H9 (cell line): ENCODE measurements at regions not wholly inside any gene's neighbourhood (a gene's known extent, or its start where the extent isn't known, plus 50 kb on each side); places are given as distances from the start of the nearest gene placed in this dataset.

Experiments used
- DNase-seq: peaks from one replicate; pipeline ENCODE4 v3.0.0-alpha.2; 2017
- H2AFZ ChIP-seq: one replicate; pipeline ENCODE4 v1.6.1; 2013; ENCODE audit warnings: mild to moderate bottlenecking, low read length, control low read depth, moderate library complexity
- H2AK5ac ChIP-seq: 2 replicates; pipeline ENCODE4 v1.6.1; 2013; ENCODE audit warnings: low read length, control low read depth, mixed read lengths; ENCODE audit not compliant: insufficient read length
- H2BK120ac ChIP-seq: one replicate; pipeline ENCODE4 v1.6.1; 2013; ENCODE audit warnings: low read depth, mild to moderate bottlenecking, low read length, control low read depth, inconsistent platforms; ENCODE audit not compliant: poor library complexity, severe bottlenecking
- H2BK12ac ChIP-seq: 2 replicates; pipeline ENCODE4 v1.6.1; 2013; ENCODE audit warnings: low read length, control low read depth, mixed read lengths, low read depth; ENCODE audit not compliant: insufficient read length
- H2BK15ac ChIP-seq: 2 replicates; pipeline ENCODE4 v1.6.1; 2013; ENCODE audit warnings: low read depth, low read length, control low read depth
- H2BK20ac ChIP-seq: one replicate; pipeline ENCODE4 v1.6.1; 2013; ENCODE audit warnings: low read depth, mild to moderate bottlenecking, low read length, control low read depth, inconsistent platforms; ENCODE audit not compliant: poor library complexity, severe bottlenecking
- H2BK5ac ChIP-seq: 2 replicates; pipeline ENCODE4 v1.6.1; 2013; ENCODE audit warnings: low read length, control low read depth, mixed read lengths; ENCODE audit not compliant: insufficient read length
- H3K14ac ChIP-seq: 2 replicates; pipeline ENCODE4 v1.6.1; 2013; ENCODE audit warnings: low read length, control low read depth; ENCODE audit not compliant: insufficient read depth
- H3K18ac ChIP-seq: 2 replicates; pipeline ENCODE4 v1.6.1; 2013; ENCODE audit warnings: low read depth, mild to moderate bottlenecking, mixed read lengths, low read length, control low read depth; ENCODE audit not compliant: insufficient read length
- H3K23ac ChIP-seq: 2 replicates; pipeline ENCODE4 v1.6.1; 2013; ENCODE audit warnings: low read length, control low read depth, mixed read lengths, low read depth; ENCODE audit not compliant: insufficient read length
- H3K23me2 ChIP-seq: 2 replicates; pipeline ENCODE4 v1.6.1; 2013; ENCODE audit warnings: low read depth, mild to moderate bottlenecking, mixed read lengths, low read length, control low read depth; ENCODE audit not compliant: insufficient read length, poor library complexity, severe bottlenecking
- H3K27ac ChIP-seq: 2 replicates; pipeline ENCODE4 v1.5.1; 2013; ENCODE audit warnings: low read length, control low read depth, mixed read lengths, low read depth; ENCODE audit not compliant: insufficient read length
- H3K27me3 ChIP-seq: 2 replicates; pipeline ENCODE4 v1.6.1; 2013; ENCODE audit warnings: low read length, control low read depth, inconsistent platforms; ENCODE audit not compliant: insufficient read depth
- H3K4ac ChIP-seq: 2 replicates; pipeline ENCODE4 v1.6.1; 2013; ENCODE audit warnings: low read depth, mild to moderate bottlenecking, control low read depth, inconsistent platforms, low read length, moderate library complexity
- H3K4me1 ChIP-seq: 2 replicates; pipeline ENCODE4 v1.6.1; 2013; ENCODE audit warnings: low read length, control low read depth, inconsistent platforms; ENCODE audit not compliant: insufficient read depth
- H3K4me2 ChIP-seq: 2 replicates; pipeline ENCODE4 v1.6.1; 2013; ENCODE audit warnings: low read length, control low read depth, mixed read lengths; ENCODE audit not compliant: insufficient read length, insufficient read depth
- H3K56ac ChIP-seq: 2 replicates; pipeline ENCODE4 v1.6.1; 2013; ENCODE audit warnings: low read depth, mild to moderate bottlenecking, mixed read lengths, low read length, control low read depth; ENCODE audit not compliant: insufficient read length
- H3K79me1 ChIP-seq: 2 replicates; pipeline ENCODE4 v1.6.1; 2013; ENCODE audit warnings: low read depth, mild to moderate bottlenecking, moderate library complexity, low read length, control low read depth, inconsistent platforms; ENCODE audit not compliant: insufficient read depth, poor library complexity, severe bottlenecking
- H3K79me2 ChIP-seq: 2 replicates; pipeline ENCODE4 v1.6.1; 2013; ENCODE audit warnings: low read length, control low read depth, inconsistent platforms; ENCODE audit not compliant: insufficient read depth
- H3K9ac ChIP-seq: 2 replicates; pipeline ENCODE4 v1.6.1; 2013; ENCODE audit warnings: low read length, control low read depth, mixed read lengths; ENCODE audit not compliant: insufficient read length; ENCODE audit errors: extremely low read depth
- H3K9me3 ChIP-seq: one replicate; pipeline ENCODE4 v1.6.1; 2013; ENCODE audit warnings: low read depth, low read length, inconsistent platforms; ENCODE audit not compliant: control insufficient read depth
- H3T11ph ChIP-seq: one replicate; pipeline ENCODE4 v1.6.1; 2013; ENCODE audit warnings: mild to moderate bottlenecking, low read length, control low read depth, inconsistent platforms
- H4K20me1 ChIP-seq: one replicate; pipeline ENCODE4 v1.6.1; 2013; ENCODE audit not compliant: control insufficient read depth, insufficient read length, insufficient read depth
- H4K5ac ChIP-seq: 2 replicates; pipeline ENCODE4 v1.6.1; 2013; ENCODE audit warnings: low read depth, mild to moderate bottlenecking, mixed read lengths, low read length, control low read depth; ENCODE audit not compliant: insufficient read length
- H4K8ac ChIP-seq: replicated peaks from 2 replicates; pipeline ENCODE4 v1.6.1; 2013; ENCODE audit warnings: low read length, control low read depth, mixed read lengths, low read depth; ENCODE audit not compliant: insufficient read length
- H4K91ac ChIP-seq: 2 replicates; pipeline ENCODE4 v1.6.1; 2013; ENCODE audit warnings: low read depth, mild to moderate bottlenecking, moderate library complexity, mixed read lengths, low read length, control low read depth; ENCODE audit not compliant: insufficient read length
- H3K27ac Mint-ChIP-seq, 3 experiments: 2 replicates in 2 of 3; 3 replicates in 1 of 3; pipeline ENCODE4 v1.8.0; 2020 to 2021; ENCODE audit warnings: mixed read lengths in 3 of 3, mild to moderate bottlenecking in 1 of 3, moderate library complexity in 1 of 3
- H3K27me3 Mint-ChIP-seq: 2 replicates; pipeline ENCODE4 v1.8.0; 2021; ENCODE audit warnings: low read depth, mild to moderate bottlenecking, moderate library complexity, mixed read lengths
- H3K36me3 Mint-ChIP-seq, 3 experiments: 2 replicates in 2 of 3; 3 replicates in 1 of 3; pipeline ENCODE4 v1.8.0; 2020 to 2021; ENCODE audit warnings: low read depth in 3 of 3, mixed read lengths in 3 of 3; ENCODE audit not compliant: insufficient read depth in 1 of 3
- H3K4me1 Mint-ChIP-seq, 2 experiments: 2 replicates each; pipeline ENCODE4 v1.8.0; 2020; ENCODE audit warnings: mixed read lengths in 2 of 2
- H3K4me3 Mint-ChIP-seq, 2 experiments: 2 replicates in 1 of 2; 3 replicates in 1 of 2; pipeline ENCODE4 v1.8.0; 2020 to 2021; ENCODE audit warnings: mild to moderate bottlenecking in 2 of 2, mixed read lengths in 2 of 2, moderate library complexity in 1 of 2
- H3K9me3 Mint-ChIP-seq, 2 experiments: 2 replicates in 1 of 2; 3 replicates in 1 of 2; pipeline ENCODE4 v1.8.0; 2020; ENCODE audit warnings: mild to moderate bottlenecking in 2 of 2, mixed read lengths in 2 of 2, moderate library complexity in 1 of 2
- CTCF ChIP-seq: fragments of 200-600 bp; sonication (generic); conservative IDR thresholded peaks from 3 replicates; pipeline ENCODE4 v1.8.0; 2021; ENCODE audit warnings: antibody characterized with exemption, mild to moderate bottlenecking
- WGBS: extraction: QIAGEN DNeasy Blood & Tissue Kit; methylation state at CpG from one replicate; pipeline ENCODE4 v1.1.7; 2013; ENCODE audit warnings: missing lambda C conversion rate, low lambda C conversion rate, mixed read lengths; ENCODE audit not compliant: insufficient read length; ENCODE audit errors: extremely low coverage; 5-methylcytosine and 5-hydroxymethylcytosine counted together

GRCh38 chr10:44759122-44759521 is 152.0 kb upstream of the TMEM72 start:
- no peak for TF ChIP-seq CTCF
- H3K9me3 ChIP-seq: no peaks in the 10 kb centered on the region
- no peak overlapping the region for H2BK120ac ChIP-seq
- no peak overlapping the region for H2AFZ ChIP-seq
- Mint-ChIP-seq H3K4me3 (no peak overlapping the region), H3K4me1 (peaks cover 6 to 10% of the 10 kb centered on the region in 2 experiments), H3K36me3 (no peaks in the 10 kb centered on the region), H3K9me3 (no peaks in the 10 kb centered on the region; a peak in 1 of 5 replicates), H3K27me3 (no peaks in the 10 kb centered on the region; the same call in 1 of the 2 replicates), H3K27ac (no peak overlapping the region)
- H3K79me1 ChIP-seq: no peaks in the 10 kb centered on the region
- H4K91ac ChIP-seq: no peak overlapping the region
- no peaks in the 10 kb centered on the region for H3K79me2 ChIP-seq
- H2BK15ac ChIP-seq: no peak overlapping the region
- WGBS: no CpG with 5 or more reads among the region's 5 CpGs
- DNase-seq: no peak
- no peak overlapping the region for H4K8ac ChIP-seq
- no peak overlapping the region for H3K27ac ChIP-seq
- H3K9ac ChIP-seq: no peak overlapping the region
- H3K23me2 ChIP-seq: no peaks in the 10 kb centered on the region
- no peak overlapping the region for H3K56ac ChIP-seq
- H3K14ac ChIP-seq: no peak overlapping the region
- H3K4me2 ChIP-seq: no peak overlapping the region
- H3K23ac ChIP-seq: no peak overlapping the region
- H2BK12ac ChIP-seq: no peak overlapping the region
- no peak overlapping the region for H3K4ac ChIP-seq
- no peak overlapping the region for H3T11ph ChIP-seq
- no peaks in the 10 kb centered on the region for H3K4me1 ChIP-seq
- no peaks in the 10 kb centered on the region for H4K20me1 ChIP-seq
- H2AK5ac ChIP-seq: no peak overlapping the region
- no peak overlapping the region for H4K5ac ChIP-seq
- H3K27me3 ChIP-seq: no peaks in the 10 kb centered on the region; the same call in 1 of the 2 replicates
- H2BK20ac ChIP-seq: no peak overlapping the region
- H2BK5ac ChIP-seq: no peak overlapping the region
- H3K18ac ChIP-seq: no peak overlapping the region
